ENCODE measurements at regions not wholly inside any gene's neighbourhood (a gene's known extent, or its start where the extent isn't known, plus 50 kb on each side); places are given as distances from the start of the nearest gene placed in this dataset.

- TF ChIP-seq POLR2A (IDR thresholded peaks at IDR 0.05; ENCODE audit: low read length) (no peak), GATA1 (IDR thresholded peaks at IDR 0.05; ENCODE audit: low read depth, low read length) (no peak)
Observed at GRCh38 chr15:77824361-77825251, 191.9 kb upstream of the LINGO1 start.
